Caco-2 (cell line): ENCODE measurements at regions not wholly inside any gene's neighbourhood (a gene's known extent, or its start where the extent isn't known, plus 50 kb on each side); places are given as distances from the start of the nearest gene placed in this dataset.

Experiments
- BruUV-seq: library from RNA; stranded (reverse); fragments of 400-500 nt; replicated peaks from 2 replicates; lab custom pipeline; 2021; lab: Mats Ljungman, UMichigan
- CTCF ChIA-PET: fragments of 300-600 bp; sonication (Branson Sonifier 250); formaldehyde crosslinking; loops from one replicate; lab custom pipeline; 2022; ENCODE audit warnings: antibody characterized with exemption; lab: Charles Lee
- POLR2A ChIA-PET: fragments of 300-600 bp; sonication (Branson Sonifier 250); formaldehyde crosslinking; loops from one replicate; lab custom pipeline; 2022; ENCODE audit warnings: antibody characterized with exemption; lab: Charles Lee
- DNase-seq, 2 experiments: peaks; one replicate each; pipeline versions ENCODE4 v3.0.0 to v3.0.0-alpha.2; 2020 to 2022
- H3K27me3 ChIP-seq: replicated peaks from 2 replicates; pipeline ENCODE4 v1.6.0; 2011; ENCODE audit warnings: low read length; ENCODE audit not compliant: control insufficient read depth, insufficient read depth
- H3K36me3 ChIP-seq: 2 replicates; pipeline ENCODE4 v1.5.1; 2011; ENCODE audit warnings: low read length; ENCODE audit not compliant: control insufficient read depth, insufficient read depth
- H3K4me1 ChIP-seq: fragments of 250-450 bp; sonication (Bioruptor Pico); 2 replicates; pipeline ENCODE4 v1.5.1; 2020; ENCODE audit warnings: mild to moderate bottlenecking
- H3K4me3 ChIP-seq: 2 replicates; pipeline ENCODE4 v1.5.1; 2011; ENCODE audit warnings: low read depth, mild to moderate bottlenecking, control low read depth, low read length
- H3K9me3 ChIP-seq: fragments of 250-450 bp; sonication (Bioruptor Pico); 2 replicates; pipeline ENCODE4 v1.5.1; 2020; ENCODE audit warnings: mild to moderate bottlenecking, moderate library complexity
- H3K27ac Mint-ChIP-seq: one replicate; pipeline ENCODE4 v1.8.0; 2022; ENCODE audit warnings: mixed read lengths; ENCODE audit not compliant: unreplicated experiment
- H3K27me3 Mint-ChIP-seq: one replicate; pipeline ENCODE4 v1.8.0; 2022; ENCODE audit warnings: mixed read lengths; ENCODE audit not compliant: insufficient read depth, unreplicated experiment
- H3K36me3 Mint-ChIP-seq: one replicate; pipeline ENCODE4 v1.8.0; 2022; ENCODE audit warnings: mild to moderate bottlenecking, mixed read lengths; ENCODE audit not compliant: insufficient read depth, unreplicated experiment
- H3K4me1 Mint-ChIP-seq: one replicate; pipeline ENCODE4 v1.8.0; 2022; ENCODE audit warnings: low read depth, mixed read lengths; ENCODE audit not compliant: unreplicated experiment
- H3K4me3 Mint-ChIP-seq: one replicate; pipeline ENCODE4 v1.8.0; 2022; ENCODE audit warnings: mild to moderate bottlenecking, moderate library complexity, mixed read lengths; ENCODE audit not compliant: unreplicated experiment
- H3K9me3 Mint-ChIP-seq: one replicate; pipeline ENCODE4 v1.8.0; 2022; ENCODE audit warnings: mixed read lengths; ENCODE audit not compliant: unreplicated experiment
- CTCF ChIP-seq, 2 experiments: fragments of 200-600 bp in 1 of 2; IDR thresholded peaks; 1 replicate in 1 of 2; 2 replicates in 1 of 2; pipeline versions ENCODE4 v1.5.1 to v1.8.0; 2011 to 2022; ENCODE audit warnings: antibody characterized with exemption in 1 of 2, control low read depth in 1 of 2, inconsistent platforms in 1 of 2, low read depth in 1 of 2, low read length in 1 of 2, mild to moderate bottlenecking in 1 of 2, moderate library complexity in 1 of 2; ENCODE audit not compliant: insufficient read depth in 1 of 2, severe bottlenecking in 1 of 2, unreplicated experiment in 1 of 2
- intact Hi-C: fragments of 100-400 bp; cut with micrococcal nuclease; formaldehyde crosslinking; loops from one replicate; pipeline ENCODE4 v1.10.0; 2022; ENCODE audit not compliant: unreplicated experiment

GRCh38 chr18:61605376-61606067 lies 272.3 kb downstream of the CDH20 start:
- Histone ChIP-seq H3K4me3 (no peak overlapping the region), H3K36me3 (no peaks in the 10 kb centered on the region), H3K4me1 (no peaks in the 10 kb centered on the region), H3K27me3 (no peaks in the 10 kb centered on the region), H3K9me3 (no peaks in the 10 kb centered on the region)
- POLR2A ChIA-PET = no interaction called here
- H3K27me3 Mint-ChIP-seq = no peaks in the 10 kb centered on the region
- intact Hi-C loops = no loop called here
- H3K9me3 Mint-ChIP-seq = peaks cover 8% of the 10 kb centered on the region
- no peak for TF ChIP-seq CTCF (IDR thresholded peaks at IDR 0.05; ENCODE audit: insufficient read depth in 1 of 2, low read depth in 1 of 2, low read length in 1 of 2, severe bottlenecking in 1 of 2, unreplicated experiment in 1 of 2)
- H3K27ac Mint-ChIP-seq = no peak overlapping the region
- no TSS peak for BruUV-seq
- H3K4me1 Mint-ChIP-seq = no peaks in the 10 kb centered on the region
- no peak for DNase-seq
- no peaks in the 10 kb centered on the region for H3K36me3 Mint-ChIP-seq
- no peak overlapping the region for H3K4me3 Mint-ChIP-seq
- CTCF ChIA-PET = no interaction called here
